ENCODE measurements at regions not wholly inside any gene's neighbourhood (a gene's known extent, or its start where the extent isn't known, plus 50 kb on each side); places are given as distances from the start of the nearest gene placed in this dataset.

GRCh38 chr21:28317177-28317950 is 675.3 kb downstream of the LTN1 start:
- ChIA-PET POLR2A (no interaction called here), CTCF (no interaction called here)
- no peak for DNase-seq (ENCODE audit: extremely low spot score)
- no peak for TF ChIP-seq L3MBTL2 (conservative IDR thresholded peaks at IDR 0.05)
- no peak for TF ChIP-seq PKNOX1 (IDR thresholded peaks at IDR 0.05)
- no peak for TF ChIP-seq BHLHE40 (IDR thresholded peaks at IDR 0.05; ENCODE audit: borderline replicate concordance)
- no peak for TF ChIP-seq LEF1 (IDR thresholded peaks at IDR 0.05; ENCODE audit: borderline replicate concordance)
- TF ChIP-seq ZNF384 (IDR thresholded peaks at IDR 0.05): no peak
- TF ChIP-seq ELF4 (IDR thresholded peaks at IDR 0.05): no peak
- no peak for TF ChIP-seq TARDBP (IDR thresholded peaks at IDR 0.05)
- TF ChIP-seq SP1 (IDR thresholded peaks at IDR 0.05): no peak
- TF ChIP-seq CTBP1 (IDR thresholded peaks at IDR 0.05; ENCODE audit: borderline replicate concordance): no peak
- no peak for TF ChIP-seq NFRKB (IDR thresholded peaks at IDR 0.05)
- no peak for TF ChIP-seq FOXK2 (IDR thresholded peaks at IDR 0.05)
- no peak for TF ChIP-seq FOXM1 (IDR thresholded peaks at IDR 0.05; ENCODE audit: borderline replicate concordance)
- TF ChIP-seq ARNT (IDR thresholded peaks at IDR 0.05): no peak
- TF ChIP-seq HDGF (IDR thresholded peaks at IDR 0.05; ENCODE audit: borderline replicate concordance): no peak
- TF ChIP-seq SUZ12 (IDR thresholded peaks at IDR 0.05): no peak
- no peak for TF ChIP-seq FOXA1 (IDR thresholded peaks at IDR 0.05)

- CTCF ChIA-PET: no interaction called here
- DNase-seq (ENCODE audit: extremely low spot score): no peak
- no peak for TF ChIP-seq FOXM1 (IDR thresholded peaks at IDR 0.05; ENCODE audit: borderline replicate concordance)
- no peak for TF ChIP-seq ARNT (IDR thresholded peaks at IDR 0.05)
- TF ChIP-seq SUZ12 (IDR thresholded peaks at IDR 0.05): no peak
- no peak for TF ChIP-seq PKNOX1 (IDR thresholded peaks at IDR 0.05)
- TF ChIP-seq HDGF (IDR thresholded peaks at IDR 0.05; ENCODE audit: borderline replicate concordance): no peak
- no peak for TF ChIP-seq FOXA1 (IDR thresholded peaks at IDR 0.05)
- no peak for TF ChIP-seq SP1 (IDR thresholded peaks at IDR 0.05)
- no peak for TF ChIP-seq TARDBP (IDR thresholded peaks at IDR 0.05)
- POLR2A ChIA-PET: no interaction called here
Measured at GRCh38 chr21:28311411-28312190, 681.1 kb downstream of the LTN1 start.

DNA sequence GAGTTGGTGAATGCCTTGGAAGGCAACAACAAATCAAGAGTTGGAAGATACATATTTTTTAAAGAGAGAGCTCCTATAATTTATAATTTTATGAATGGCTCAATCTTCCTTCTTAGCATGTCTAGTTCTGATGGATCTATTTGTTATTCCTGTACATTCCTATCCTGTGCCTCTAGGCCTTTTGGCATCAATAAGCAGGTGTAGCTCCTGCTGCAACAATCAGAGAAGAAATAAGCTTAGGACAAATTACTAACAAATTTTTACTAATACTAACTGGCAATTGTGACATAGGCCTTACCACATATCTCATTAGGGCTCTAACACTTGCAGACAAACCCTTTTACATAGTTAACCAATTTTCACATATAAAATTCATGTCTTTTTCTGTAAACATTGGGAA is 682.0 kb downstream of the LTN1 start:
- DNase-seq (ENCODE audit: extremely low spot score): no peak
- TF ChIP-seq NFRKB (IDR thresholded peaks at IDR 0.05) (no peak), TARDBP (IDR thresholded peaks at IDR 0.05) (no peak), FOXK2 (IDR thresholded peaks at IDR 0.05) (no peak), SUZ12 (IDR thresholded peaks at IDR 0.05) (no peak), BHLHE40 (IDR thresholded peaks at IDR 0.05; ENCODE audit: borderline replicate concordance) (no peak), HDGF (IDR thresholded peaks at IDR 0.05; ENCODE audit: borderline replicate concordance) (no peak), ELF4 (IDR thresholded peaks at IDR 0.05) (no peak), ZNF384 (IDR thresholded peaks at IDR 0.05) (no peak), FOXM1 (IDR thresholded peaks at IDR 0.05; ENCODE audit: borderline replicate concordance) (no peak), PKNOX1 (IDR thresholded peaks at IDR 0.05) (no peak), SP1 (IDR thresholded peaks at IDR 0.05) (no peak), CTBP1 (IDR thresholded peaks at IDR 0.05; ENCODE audit: borderline replicate concordance) (no peak), LEF1 (IDR thresholded peaks at IDR 0.05; ENCODE audit: borderline replicate concordance) (no peak), FOXA1 (IDR thresholded peaks at IDR 0.05) (no peak), L3MBTL2 (conservative IDR thresholded peaks at IDR 0.05) (no peak), ARNT (IDR thresholded peaks at IDR 0.05) (no peak)
- CTCF ChIA-PET: no interaction called here
- POLR2A ChIA-PET: no interaction called here

DNA sequence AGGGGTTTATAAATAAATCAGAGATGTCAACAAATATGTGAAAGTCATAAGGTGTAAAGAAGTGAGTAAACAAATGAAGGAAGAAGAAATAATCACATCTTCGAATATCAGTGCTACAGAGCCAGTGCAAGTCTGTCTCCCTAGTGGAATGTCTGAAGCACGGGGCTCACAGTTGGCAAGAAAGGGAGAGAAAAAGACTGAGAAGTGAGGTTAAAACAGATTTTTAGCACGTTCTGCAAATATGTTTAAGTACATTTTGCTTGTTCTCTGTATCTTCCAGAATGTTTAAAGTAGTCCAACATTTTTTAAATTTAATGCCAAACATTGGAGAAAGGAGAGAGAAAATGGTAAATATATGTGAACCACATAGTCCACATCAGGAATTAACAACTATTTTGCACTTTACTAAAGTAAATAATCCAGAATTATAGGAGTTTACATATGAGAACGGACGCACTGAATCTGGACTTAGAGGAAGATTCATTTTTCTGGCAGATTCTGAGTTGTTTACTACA is 682.4 kb downstream of the LTN1 start:
- TF ChIP-seq SP1 (IDR thresholded peaks at IDR 0.05): no peak
- no peak for TF ChIP-seq FOXM1 (IDR thresholded peaks at IDR 0.05; ENCODE audit: borderline replicate concordance)
- TF ChIP-seq ELF4 (IDR thresholded peaks at IDR 0.05): no peak
- no peak for TF ChIP-seq HDGF (IDR thresholded peaks at IDR 0.05; ENCODE audit: borderline replicate concordance)
- no peak for TF ChIP-seq FOXK2 (IDR thresholded peaks at IDR 0.05)
- TF ChIP-seq ZNF384 (IDR thresholded peaks at IDR 0.05): no peak
- no peak for TF ChIP-seq TARDBP (IDR thresholded peaks at IDR 0.05)
- TF ChIP-seq L3MBTL2 (conservative IDR thresholded peaks at IDR 0.05): no peak
- TF ChIP-seq SUZ12 (IDR thresholded peaks at IDR 0.05): no peak
- TF ChIP-seq FOXA1 (IDR thresholded peaks at IDR 0.05): no peak
- no peak for TF ChIP-seq NFRKB (IDR thresholded peaks at IDR 0.05)
- no peak for TF ChIP-seq PKNOX1 (IDR thresholded peaks at IDR 0.05)
- no peak for TF ChIP-seq BHLHE40 (IDR thresholded peaks at IDR 0.05; ENCODE audit: borderline replicate concordance)
- no peak for TF ChIP-seq ARNT (IDR thresholded peaks at IDR 0.05)
- no peak for TF ChIP-seq LEF1 (IDR thresholded peaks at IDR 0.05; ENCODE audit: borderline replicate concordance)
- no peak for TF ChIP-seq CTBP1 (IDR thresholded peaks at IDR 0.05; ENCODE audit: borderline replicate concordance)
- ChIA-PET POLR2A (no interaction called here), CTCF (no interaction called here)
- DNase-seq (ENCODE audit: extremely low spot score): no peak

DNA sequence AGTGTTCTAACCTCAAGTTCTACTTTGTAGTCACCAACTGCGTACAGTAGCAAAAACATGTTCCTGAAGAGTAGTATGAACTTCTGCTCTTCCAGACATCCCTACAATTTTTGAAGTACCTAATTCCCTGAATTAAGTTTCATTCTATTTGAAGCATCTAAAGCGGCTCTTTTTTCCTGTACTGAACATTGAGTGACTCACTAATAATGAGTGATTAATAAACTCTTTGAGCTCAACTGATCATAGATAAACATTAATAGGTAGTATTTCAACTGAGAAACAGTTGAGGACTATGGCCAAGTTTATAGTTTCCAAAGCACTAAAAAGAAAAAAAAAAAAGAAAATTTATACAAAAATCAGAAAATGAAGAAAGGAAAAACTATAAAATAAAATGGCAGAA is 683.1 kb downstream of the LTN1 start:
- no peak for DNase-seq (ENCODE audit: extremely low spot score)
- ChIA-PET POLR2A (no interaction called here), CTCF (interaction anchor here (0.7 kb wide), 1 partner anchor 436 kb away, joined by 3 read pairs; no protein-coding TSS in a partner anchor)
- no peak for TF ChIP-seq FOXA1 (IDR thresholded peaks at IDR 0.05)
- no peak for TF ChIP-seq BHLHE40 (IDR thresholded peaks at IDR 0.05; ENCODE audit: borderline replicate concordance)
- TF ChIP-seq NFRKB (IDR thresholded peaks at IDR 0.05): no peak
- TF ChIP-seq PKNOX1 (IDR thresholded peaks at IDR 0.05): no peak
- no peak for TF ChIP-seq CTBP1 (IDR thresholded peaks at IDR 0.05; ENCODE audit: borderline replicate concordance)
- TF ChIP-seq SP1 (IDR thresholded peaks at IDR 0.05): no peak
- no peak for TF ChIP-seq ARNT (IDR thresholded peaks at IDR 0.05)
- TF ChIP-seq TARDBP (IDR thresholded peaks at IDR 0.05): no peak

All from HEK293T (cell line).